NT2/D1 (cell line): ENCODE measurements at regions not wholly inside any gene's neighbourhood (a gene's known extent, or its start where the extent isn't known, plus 50 kb on each side); places are given as distances from the start of the nearest gene placed in this dataset.

Experiments
- SUZ12 ChIP-seq: IDR thresholded peaks from 2 replicates; pipeline ENCODE4 v1.6.1; 2011; ENCODE audit not compliant: insufficient read length, insufficient read depth; ENCODE audit errors: extremely low read depth
- ZNF274 ChIP-seq: IDR thresholded peaks from 2 replicates; pipeline ENCODE4 v1.6.1; 2011; ENCODE audit warnings: mild to moderate bottlenecking, low read depth, low read length

GRCh38 chr3:72681598-72681997, 166.6 kb downstream of the SHQ1 start:
- TF ChIP-seq ZNF274 (no peak), SUZ12 (no peak)
